Thoracic aorta (tissue), 2 donors: ENCODE measurements at regions not wholly inside any gene's neighbourhood (a gene's known extent, or its start where the extent isn't known, plus 50 kb on each side); places are given as distances from the start of the nearest gene placed in this dataset.

Experiments used
- ATAC-seq: fragments of 150-250 bp; one replicate; pipeline ENCODE4 v1.8.0; 2017; ENCODE audit warnings: low read depth; ENCODE audit not compliant: insufficient number of reproducible peaks, low FRiP score
- DNase-seq: peaks from one replicate; pipeline ENCODE4 v3.0.0-alpha.2; 2020; ENCODE audit warnings: low spot score
- H3K27ac ChIP-seq, 2 donors: fragments of 200-600 bp; sonication (generic); 1 replicate in 1 of 2; 2 replicates in 1 of 2; pipeline ENCODE4 v1.5.1; 2016; ENCODE audit warnings: mild to moderate bottlenecking in 2 of 2, moderate library complexity in 2 of 2
- H3K27me3 ChIP-seq: fragments of 200-600 bp; sonication (generic); replicated peaks from 2 replicates; pipeline ENCODE4 v1.6.0; 2016; ENCODE audit warnings: mild to moderate bottlenecking; ENCODE audit not compliant: insufficient read depth
- H3K36me3 ChIP-seq: fragments of 200-600 bp; sonication (generic); one replicate; pipeline ENCODE4 v1.5.1; 2016
- H3K4me1 ChIP-seq, 2 donors: fragments of 200-600 bp; sonication (generic); 1 replicate in 1 of 2; 2 replicates in 1 of 2; pipeline versions ENCODE4 v1.5.1 to v1.6.0; 2016; ENCODE audit warnings: low read depth in 2 of 2, mild to moderate bottlenecking in 1 of 2; ENCODE audit not compliant: control insufficient read depth in 1 of 2
- H3K4me3 ChIP-seq: fragments of 200-600 bp; sonication (generic); 2 replicates; pipeline ENCODE4 v1.5.1; 2016; ENCODE audit warnings: mild to moderate bottlenecking
- H3K9me3 ChIP-seq: fragments of 200-600 bp; sonication (generic); 2 replicates; pipeline ENCODE4 v1.5.1; 2016
- CTCF ChIP-seq: fragments of 200-600 bp; sonication (generic); IDR thresholded peaks from one replicate; pipeline ENCODE4 v1.5.1; 2019; ENCODE audit warnings: antibody characterized with exemption

DNA sequence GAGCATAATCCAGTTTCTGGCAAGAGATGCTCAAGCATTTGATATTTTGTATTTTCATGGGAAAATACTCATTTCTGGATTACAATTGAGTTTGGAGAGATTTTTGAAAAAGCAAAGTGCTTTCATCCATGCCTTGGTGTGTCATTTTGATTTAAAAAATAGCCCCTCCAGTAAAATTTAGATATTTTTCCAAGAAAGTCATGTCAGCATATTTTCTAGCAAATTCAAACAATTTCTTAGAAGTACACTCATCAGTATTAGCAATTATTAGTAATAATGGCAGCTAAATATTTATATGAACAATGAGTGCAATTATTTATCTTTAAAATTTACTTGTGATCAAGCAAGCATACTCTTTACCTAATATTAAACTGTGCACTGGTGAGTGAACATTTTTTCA is 102.2 kb upstream of the TMEM161B start:
- H3K36me3 ChIP-seq, result no peaks in the 10 kb centered on the region
- no peaks in the 10 kb centered on the region for H3K9me3 ChIP-seq
- H3K27ac ChIP-seq, result no peak overlapping the region
- ATAC-seq (no peak), DNase-seq (no peak)
- H3K4me3 ChIP-seq, result no peak overlapping the region
- no peaks in the 10 kb centered on the region for H3K27me3 ChIP-seq
- H3K4me1 ChIP-seq, result no peaks in the 10 kb centered on the region
- TF ChIP-seq CTCF, result no peak

DNA sequence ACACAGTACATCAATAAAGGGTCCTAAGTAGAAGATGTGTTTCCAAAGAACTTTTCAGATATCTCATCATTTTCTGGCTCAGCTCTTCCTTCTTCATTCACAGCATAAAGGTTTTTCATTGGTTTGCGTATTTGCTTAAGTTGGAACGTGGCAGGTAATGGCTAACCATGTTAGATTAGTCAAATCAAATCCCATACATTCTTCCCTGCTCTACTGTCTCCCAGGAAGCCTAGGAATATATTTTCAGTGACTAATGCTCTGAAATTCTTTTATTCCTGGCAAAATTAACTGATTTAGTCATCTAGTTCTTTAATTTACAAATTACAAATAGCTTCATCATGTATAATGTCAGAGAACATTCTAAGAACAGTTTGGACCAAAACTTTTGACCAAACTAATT is 99.6 kb upstream of the TMEM161B start:
- TF ChIP-seq CTCF, result no peak
- Histone ChIP-seq H3K9me3 (no peaks in the 10 kb centered on the region), H3K36me3 (no peaks in the 10 kb centered on the region), H3K27me3 (no peaks in the 10 kb centered on the region), H3K27ac (no peak overlapping the region), H3K4me1 (no peaks in the 10 kb centered on the region), H3K4me3 (no peak overlapping the region)
- ATAC-seq (no peak), DNase-seq (no peak)

GRCh38 chr5:88364991-88365390 is 96.3 kb upstream of the TMEM161B start:
- Histone ChIP-seq H3K9me3 (no peaks in the 10 kb centered on the region), H3K4me1 (no peaks in the 10 kb centered on the region), H3K27me3 (no peaks in the 10 kb centered on the region), H3K4me3 (no peak overlapping the region), H3K36me3 (no peaks in the 10 kb centered on the region), H3K27ac (no peak overlapping the region)
- DNase-seq, result no peak
- no peak for ATAC-seq
- TF ChIP-seq CTCF, result no peak

DNA sequence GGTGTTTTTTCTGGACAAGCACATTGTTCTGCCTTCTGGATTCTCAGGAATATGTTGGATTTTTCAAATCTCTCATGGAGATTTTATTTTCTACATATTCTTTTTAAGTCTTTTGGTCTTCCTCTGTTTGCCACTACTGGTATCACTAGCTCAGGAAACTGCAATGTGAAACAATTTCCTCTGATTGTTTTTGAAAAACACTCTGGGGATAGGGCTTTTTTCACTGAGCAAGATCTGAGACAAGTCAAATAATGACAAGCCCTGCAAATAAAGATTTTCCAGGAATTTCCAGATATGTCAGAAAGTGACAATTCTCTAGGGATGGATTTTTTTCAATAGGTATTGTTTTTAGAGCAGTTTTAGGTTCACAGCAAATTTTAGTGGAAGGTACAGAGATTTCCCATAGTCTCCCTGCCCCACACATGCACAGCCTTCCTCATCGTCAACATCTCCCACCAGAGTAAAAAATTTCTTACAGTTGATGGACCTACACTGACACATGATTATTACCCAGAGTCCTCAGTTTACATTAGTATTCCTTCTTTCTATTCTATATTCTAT is 86.9 kb upstream of the TMEM161B start:
- Histone ChIP-seq H3K36me3 (no peaks in the 10 kb centered on the region), H3K4me1 (no peaks in the 10 kb centered on the region), H3K27me3 (no peaks in the 10 kb centered on the region), H3K4me3 (no peak overlapping the region), H3K27ac (no peak overlapping the region), H3K9me3 (no peaks in the 10 kb centered on the region)
- ATAC-seq (no peak), DNase-seq (no peak)
- TF ChIP-seq CTCF, result no peak

DNA sequence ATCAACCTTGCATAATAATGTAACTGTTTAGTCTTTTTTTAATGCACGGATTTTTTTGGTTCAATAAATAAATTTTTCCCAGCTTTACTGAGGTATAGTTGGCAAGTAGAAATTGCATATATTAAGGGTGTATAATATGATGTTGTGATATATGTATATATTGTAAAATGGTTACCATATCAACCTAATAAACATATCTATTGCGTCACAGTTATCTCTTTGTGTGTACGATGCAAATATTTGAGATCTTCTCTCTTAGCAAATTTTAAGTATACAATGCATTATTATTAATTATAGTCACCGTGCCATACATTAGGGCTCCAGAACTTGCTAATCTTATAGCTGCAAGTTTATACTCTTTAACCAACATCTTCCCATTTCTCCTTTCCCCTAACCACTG is 57.2 kb upstream of the TMEM161B start:
- DNase-seq, result no peak
- ATAC-seq, result no peak
- H3K9me3 ChIP-seq, result no peaks in the 10 kb centered on the region
- H3K27me3 ChIP-seq, result no peaks in the 10 kb centered on the region
- TF ChIP-seq CTCF, result no peak
- H3K4me1 ChIP-seq, result no peaks in the 10 kb centered on the region
- H3K27ac ChIP-seq, result no peak overlapping the region
- no peaks in the 10 kb centered on the region for H3K36me3 ChIP-seq
- no peak overlapping the region for H3K4me3 ChIP-seq
